ENCODE measurements at regions not wholly inside any gene's neighbourhood (a gene's known extent, or its start where the extent isn't known, plus 50 kb on each side); places are given as distances from the start of the nearest gene placed in this dataset.
"Not testable (repeated sequence)": the region's sequence is repeated elsewhere in the genome, so short reads cannot be mapped to it uniquely, and the experiment has no call there.

- TF ChIP-seq CTCF (conservative IDR thresholded peaks at IDR 0.05; ENCODE audit: low read depth, low read length) = no peak
- no peak for DNase-seq (ENCODE audit: low read depth)
- no peak overlapping the region for H3K4me3 ChIP-seq (ENCODE audit: low read depth, low read length)
These were observed 210.4 kb downstream of the AKAIN1 start for GRCh38 chr18:4986677-4987076.

GRCh38 chr18:4986066-4986465, 211.0 kb downstream of the AKAIN1 start:
- DNase-seq (ENCODE audit: low read depth) = no peak
- no peak for TF ChIP-seq CTCF (conservative IDR thresholded peaks at IDR 0.05; ENCODE audit: low read depth, low read length)
- H3K4me3 ChIP-seq (ENCODE audit: low read depth, low read length) = no peak overlapping the region

GRCh38 chr18:4961121-4961909, 235.7 kb downstream of the AKAIN1 start:
- no peak for DNase-seq (ENCODE audit: low read depth)
- H3K4me3 ChIP-seq (ENCODE audit: low read depth, low read length) = no peak overlapping the region
- TF ChIP-seq CTCF (conservative IDR thresholded peaks at IDR 0.05; ENCODE audit: low read depth, low read length) = no peak

GRCh38 chr18:4960578-4960977, 236.5 kb downstream of the AKAIN1 start:
- TF ChIP-seq CTCF (conservative IDR thresholded peaks at IDR 0.05; ENCODE audit: low read depth, low read length) = no peak
- H3K4me3 ChIP-seq (ENCODE audit: low read depth, low read length) = no peak overlapping the region
- DNase-seq (ENCODE audit: low read depth) = no peak

- no peak for DNase-seq (ENCODE audit: low read depth)
- no peak for TF ChIP-seq CTCF (conservative IDR thresholded peaks at IDR 0.05; ENCODE audit: low read depth, low read length)
- no peak overlapping the region for H3K4me3 ChIP-seq (ENCODE audit: low read depth, low read length)
These were observed 265.8 kb downstream of the AKAIN1 start for GRCh38 chr18:4931209-4931608.

GRCh38 chr18:4921548-4921947, 275.5 kb downstream of the AKAIN1 start:
- DNase-seq (ENCODE audit: low read depth) = no peak
- no peak overlapping the region for H3K4me3 ChIP-seq (ENCODE audit: low read depth, low read length)
- TF ChIP-seq CTCF (conservative IDR thresholded peaks at IDR 0.05; ENCODE audit: low read depth, low read length) = no peak

GRCh38 chr18:4917509-4917908, 279.5 kb downstream of the AKAIN1 start:
- H3K4me3 ChIP-seq (ENCODE audit: low read depth, low read length) = not testable (repeated sequence)

More at GRCh38 chr18:4917509-4917908, 279.5 kb downstream of the AKAIN1 start:
- not testable (repeated sequence) for DNase-seq (ENCODE audit: low read depth)

Measured in choroid plexus epithelial cell (primary cell).